Endothelial cell of umbilical vein (primary cell): ENCODE measurements at regions not wholly inside any gene's neighbourhood (a gene's known extent, or its start where the extent isn't known, plus 50 kb on each side); places are given as distances from the start of the nearest gene placed in this dataset.

ENCODE experiments used
- BruUV-seq: library from RNA; stranded (reverse); fragments of 400-500 nt; replicated peaks from 2 replicates; lab custom pipeline; 2021; lab: Mats Ljungman, UMichigan
- CTCF ChIA-PET: fragments of 300-600, 350-600 bp; sonication (Branson Sonifier 250); formaldehyde crosslinking; loops from one replicate; lab custom pipeline; 2021; ENCODE audit warnings: antibody characterized with exemption, inconsistent platforms; lab: Charles Lee
- POLR2A ChIA-PET: fragments of 300-600, 350-600 bp; sonication (Branson Sonifier 250); formaldehyde crosslinking; loops from one replicate; lab custom pipeline; 2021; ENCODE audit warnings: antibody characterized with exemption, inconsistent platforms; lab: Charles Lee
- DNase-seq: peaks from one replicate; pipeline ENCODE4 v3.0.0-alpha.2; 2011; ENCODE audit warnings: low read depth, low spot score
- FAIRE-seq: peaks from 2 replicates; lab custom pipeline; 2011; peaks lifted over from hg19 to GRCh38; lab: Jason Lieb, UNC
- H2AFZ ChIP-seq: 2 replicates; pipeline ENCODE4 v1.6.0; 2012; ENCODE audit warnings: low read depth, low read length, control low read depth, inconsistent platforms
- H3K27ac ChIP-seq: 2 replicates; pipeline ENCODE4 v1.5.1; 2011; ENCODE audit warnings: low read depth, mild to moderate bottlenecking, control low read depth, low read length, moderate library complexity; ENCODE audit not compliant: insufficient read depth
- H3K27me3 ChIP-seq, 2 experiments: 2 replicates each; pipeline versions ENCODE4 v1.6.0 to v1.6.1; 2011; ENCODE audit warnings: low read length in 2 of 2, mixed read lengths in 1 of 2; ENCODE audit not compliant: control insufficient read depth in 2 of 2, insufficient read depth in 2 of 2
- H3K36me3 ChIP-seq, 2 experiments: 2 replicates in 1 of 2; 3 replicates in 1 of 2; pipeline ENCODE4 v1.5.1; 2011; ENCODE audit warnings: low read length in 2 of 2, mild to moderate bottlenecking in 1 of 2, moderate library complexity in 1 of 2; ENCODE audit not compliant: control insufficient read depth in 2 of 2, insufficient read depth in 2 of 2; ENCODE audit errors: extremely low read depth in 1 of 2
- H3K4me1 ChIP-seq: 3 replicates; pipeline ENCODE4 v1.5.1; 2011; ENCODE audit warnings: mild to moderate bottlenecking, low read length; ENCODE audit not compliant: control insufficient read depth, insufficient read depth; ENCODE audit errors: extremely low read depth
- H3K4me2 ChIP-seq: 2 replicates; pipeline ENCODE4 v1.6.1; 2011; ENCODE audit warnings: low read length, control low read depth, mixed read lengths; ENCODE audit not compliant: insufficient read depth
- H3K4me3 ChIP-seq, 3 experiments: fragments of 200-600 bp in 1 of 3; sonication (generic), shearing (Covaris generic) in 1 of 3; replicated peaks in 1 of 3; 2 replicates each; pipeline ENCODE4 v1.5.1; 2011 to 2016; ENCODE audit warnings: control low read depth in 3 of 3, low read length in 3 of 3, mild to moderate bottlenecking in 2 of 3, inconsistent platforms in 1 of 3, low read depth in 1 of 3, moderate library complexity in 1 of 3; ENCODE audit not compliant: insufficient read depth in 1 of 3
- H3K79me2 ChIP-seq: 2 replicates; pipeline ENCODE4 v1.6.0; 2012; ENCODE audit warnings: low read length, inconsistent platforms; ENCODE audit not compliant: control insufficient read depth, insufficient read depth
- H3K9ac ChIP-seq: replicated peaks from 2 replicates; pipeline ENCODE3; 2011; ENCODE audit warnings: low read length, control low read depth; ENCODE audit not compliant: insufficient read depth; ENCODE audit errors: extremely low read depth
- H3K9me1 ChIP-seq: replicated peaks from 3 replicates; pipeline ENCODE4 v1.6.0; 2011; ENCODE audit warnings: mild to moderate bottlenecking, low read length; ENCODE audit not compliant: control insufficient read depth, insufficient read depth; ENCODE audit errors: extremely low read depth
- H3K9me3 ChIP-seq: replicated peaks from 2 replicates; pipeline ENCODE4 v1.5.1; 2012; ENCODE audit warnings: low read length, inconsistent platforms; ENCODE audit not compliant: control insufficient read depth, insufficient read depth
- H4K20me1 ChIP-seq: replicated peaks from 2 replicates; pipeline ENCODE3; 2011; ENCODE audit warnings: mild to moderate bottlenecking, low read length; ENCODE audit not compliant: control insufficient read depth, insufficient read depth; ENCODE audit errors: extremely low read depth
- CTCF ChIP-seq, 2 donors: IDR thresholded peaks; 1 replicate in 1 of 2; 2 replicates in 1 of 2; pipeline ENCODE4 v1.5.1; 2011; ENCODE audit warnings: low read length in 2 of 2, mild to moderate bottlenecking in 2 of 2, moderate library complexity in 2 of 2, control low read depth in 1 of 2, inconsistent platforms in 1 of 2, low read depth in 1 of 2; ENCODE audit not compliant: insufficient read depth in 1 of 2; ENCODE audit errors: extremely low read depth in 1 of 2
- EZH2 ChIP-seq: IDR thresholded peaks from 2 replicates; pipeline ENCODE4 v1.6.1; 2012; ENCODE audit warnings: borderline replicate concordance, low read depth, mild to moderate bottlenecking, moderate library complexity, low read length, inconsistent platforms; ENCODE audit not compliant: severe bottlenecking
- FOS ChIP-seq: IDR thresholded peaks from 2 replicates; pipeline ENCODE4 v1.6.1; 2011; ENCODE audit warnings: mild to moderate bottlenecking, low read length, moderate library complexity, borderline replicate concordance; ENCODE audit not compliant: insufficient read depth
- GATA2 ChIP-seq: IDR thresholded peaks from 2 replicates; pipeline ENCODE4 v1.7.0; 2011; ENCODE audit warnings: low read depth, mild to moderate bottlenecking, moderate library complexity, mixed read lengths, low read length; ENCODE audit not compliant: insufficient read length, insufficient read depth
- JUN ChIP-seq: IDR thresholded peaks from 2 replicates; pipeline ENCODE4 v1.6.1; 2011; ENCODE audit warnings: borderline replicate concordance, low read depth; ENCODE audit not compliant: insufficient read length, insufficient read depth
- MAX ChIP-seq: IDR thresholded peaks from 2 replicates; pipeline ENCODE4 v1.6.1; 2011; ENCODE audit not compliant: insufficient read depth, insufficient read length
- POLR2A ChIP-seq: IDR thresholded peaks from 2 replicates; pipeline ENCODE4 v1.6.1; 2012; ENCODE audit warnings: low read depth, mild to moderate bottlenecking, control low read depth, low read length
- dilution Hi-C: fragments of 300-500 bp; cut with MboI; formaldehyde crosslinking; loops from one replicate; pipeline ENCODE4 v1.15.0; 2019; ENCODE audit warnings: low sequenced_read_pairs; ENCODE audit not compliant: extremely low pct_ligation_motif_present
- intact Hi-C: fragments of 100-400 bp; cut with micrococcal nuclease; formaldehyde crosslinking; loops from one replicate; pipeline ENCODE4 v1.10.0; 2022

GRCh38 chr18:78659057-78659456, 320.6 kb upstream of the SALL3 start:
- H3K79me2 ChIP-seq = no peaks in the 10 kb centered on the region
- CTCF ChIA-PET = no interaction called here
- H3K4me1 ChIP-seq = no peaks in the 10 kb centered on the region
- DNase-seq (no peak), FAIRE-seq (no peak)
- dilution Hi-C loops = no loop called here
- intact Hi-C loops = no loop called here
- H3K4me3 ChIP-seq = no peak overlapping the region
- no peak overlapping the region for H3K4me2 ChIP-seq
- H2AFZ ChIP-seq = no peak overlapping the region
- H3K9ac ChIP-seq = no peak overlapping the region
- POLR2A ChIA-PET = no interaction called here
- H3K9me1 ChIP-seq = no peaks in the 10 kb centered on the region
- no peak overlapping the region for H3K27ac ChIP-seq
- BruUV-seq = no TSS peak
- TF ChIP-seq MAX (no peak), EZH2 (no peak), FOS (no peak)
- no peaks in the 10 kb centered on the region for H3K27me3 ChIP-seq
- no peaks in the 10 kb centered on the region for H3K36me3 ChIP-seq
- peaks cover 13% of the 10 kb centered on the region for H3K9me3 ChIP-seq
- no peaks in the 10 kb centered on the region for H4K20me1 ChIP-seq

GRCh38 chr18:78659748-78660147, 319.9 kb upstream of the SALL3 start:
- ChIA-PET POLR2A (no interaction called here), CTCF (no interaction called here)
- no TSS peak for BruUV-seq
- H3K4me3 ChIP-seq = no peak overlapping the region
- H4K20me1 ChIP-seq = no peaks in the 10 kb centered on the region
- no peak for FAIRE-seq
- no peak overlapping the region for H2AFZ ChIP-seq
- TF ChIP-seq MAX = no peak
- no peak for TF ChIP-seq POLR2A
- TF ChIP-seq JUN = no peak
- no peak for TF ChIP-seq CTCF (IDR thresholded peaks at IDR 0.05; ENCODE audit: extremely low read depth in 1 of 2, insufficient read depth in 1 of 2, low read depth in 1 of 2, low read length in 2 of 2)
- TF ChIP-seq FOS = no peak
- no peak for TF ChIP-seq GATA2
- no peaks in the 10 kb centered on the region for H3K36me3 ChIP-seq
- no peaks in the 10 kb centered on the region for H3K4me1 ChIP-seq
- peaks cover 13% of the 10 kb centered on the region for H3K9me3 ChIP-seq
- no peak overlapping the region for H3K27ac ChIP-seq
- no peaks in the 10 kb centered on the region for H3K9me1 ChIP-seq
- intact Hi-C loops = no loop called here
- DNase-seq = no peak
- no peak overlapping the region for H3K9ac ChIP-seq
- H3K4me2 ChIP-seq = no peak overlapping the region
- no peaks in the 10 kb centered on the region for H3K79me2 ChIP-seq
- no peaks in the 10 kb centered on the region for H3K27me3 ChIP-seq
- dilution Hi-C loops = no loop called here
